ENCODE measurements at regions not wholly inside any gene's neighbourhood (a gene's known extent, or its start where the extent isn't known, plus 50 kb on each side); places are given as distances from the start of the nearest gene placed in this dataset.

DNA sequence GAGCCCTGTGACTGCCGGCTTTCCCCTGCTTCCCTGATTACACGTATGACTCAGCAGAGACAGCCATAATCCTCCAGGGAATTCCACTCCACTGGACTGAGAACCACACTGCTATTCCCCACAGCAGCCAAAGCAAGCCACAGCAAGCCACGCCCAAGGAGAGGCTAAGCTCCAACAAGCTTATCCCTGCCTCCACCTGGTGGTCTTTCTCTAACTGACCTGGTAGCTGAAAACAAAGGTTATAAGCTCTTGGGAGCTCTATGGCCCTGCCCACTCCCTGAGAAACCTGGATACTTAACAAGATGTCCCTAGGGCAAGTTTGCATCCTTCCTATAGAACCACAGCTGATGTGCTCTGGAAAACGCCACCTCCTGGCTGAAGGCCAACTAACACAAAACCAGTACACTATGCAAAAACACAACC is 613.7 kb upstream of the CDH18 start (continued):
- TF ChIP-seq, protein P1, sequence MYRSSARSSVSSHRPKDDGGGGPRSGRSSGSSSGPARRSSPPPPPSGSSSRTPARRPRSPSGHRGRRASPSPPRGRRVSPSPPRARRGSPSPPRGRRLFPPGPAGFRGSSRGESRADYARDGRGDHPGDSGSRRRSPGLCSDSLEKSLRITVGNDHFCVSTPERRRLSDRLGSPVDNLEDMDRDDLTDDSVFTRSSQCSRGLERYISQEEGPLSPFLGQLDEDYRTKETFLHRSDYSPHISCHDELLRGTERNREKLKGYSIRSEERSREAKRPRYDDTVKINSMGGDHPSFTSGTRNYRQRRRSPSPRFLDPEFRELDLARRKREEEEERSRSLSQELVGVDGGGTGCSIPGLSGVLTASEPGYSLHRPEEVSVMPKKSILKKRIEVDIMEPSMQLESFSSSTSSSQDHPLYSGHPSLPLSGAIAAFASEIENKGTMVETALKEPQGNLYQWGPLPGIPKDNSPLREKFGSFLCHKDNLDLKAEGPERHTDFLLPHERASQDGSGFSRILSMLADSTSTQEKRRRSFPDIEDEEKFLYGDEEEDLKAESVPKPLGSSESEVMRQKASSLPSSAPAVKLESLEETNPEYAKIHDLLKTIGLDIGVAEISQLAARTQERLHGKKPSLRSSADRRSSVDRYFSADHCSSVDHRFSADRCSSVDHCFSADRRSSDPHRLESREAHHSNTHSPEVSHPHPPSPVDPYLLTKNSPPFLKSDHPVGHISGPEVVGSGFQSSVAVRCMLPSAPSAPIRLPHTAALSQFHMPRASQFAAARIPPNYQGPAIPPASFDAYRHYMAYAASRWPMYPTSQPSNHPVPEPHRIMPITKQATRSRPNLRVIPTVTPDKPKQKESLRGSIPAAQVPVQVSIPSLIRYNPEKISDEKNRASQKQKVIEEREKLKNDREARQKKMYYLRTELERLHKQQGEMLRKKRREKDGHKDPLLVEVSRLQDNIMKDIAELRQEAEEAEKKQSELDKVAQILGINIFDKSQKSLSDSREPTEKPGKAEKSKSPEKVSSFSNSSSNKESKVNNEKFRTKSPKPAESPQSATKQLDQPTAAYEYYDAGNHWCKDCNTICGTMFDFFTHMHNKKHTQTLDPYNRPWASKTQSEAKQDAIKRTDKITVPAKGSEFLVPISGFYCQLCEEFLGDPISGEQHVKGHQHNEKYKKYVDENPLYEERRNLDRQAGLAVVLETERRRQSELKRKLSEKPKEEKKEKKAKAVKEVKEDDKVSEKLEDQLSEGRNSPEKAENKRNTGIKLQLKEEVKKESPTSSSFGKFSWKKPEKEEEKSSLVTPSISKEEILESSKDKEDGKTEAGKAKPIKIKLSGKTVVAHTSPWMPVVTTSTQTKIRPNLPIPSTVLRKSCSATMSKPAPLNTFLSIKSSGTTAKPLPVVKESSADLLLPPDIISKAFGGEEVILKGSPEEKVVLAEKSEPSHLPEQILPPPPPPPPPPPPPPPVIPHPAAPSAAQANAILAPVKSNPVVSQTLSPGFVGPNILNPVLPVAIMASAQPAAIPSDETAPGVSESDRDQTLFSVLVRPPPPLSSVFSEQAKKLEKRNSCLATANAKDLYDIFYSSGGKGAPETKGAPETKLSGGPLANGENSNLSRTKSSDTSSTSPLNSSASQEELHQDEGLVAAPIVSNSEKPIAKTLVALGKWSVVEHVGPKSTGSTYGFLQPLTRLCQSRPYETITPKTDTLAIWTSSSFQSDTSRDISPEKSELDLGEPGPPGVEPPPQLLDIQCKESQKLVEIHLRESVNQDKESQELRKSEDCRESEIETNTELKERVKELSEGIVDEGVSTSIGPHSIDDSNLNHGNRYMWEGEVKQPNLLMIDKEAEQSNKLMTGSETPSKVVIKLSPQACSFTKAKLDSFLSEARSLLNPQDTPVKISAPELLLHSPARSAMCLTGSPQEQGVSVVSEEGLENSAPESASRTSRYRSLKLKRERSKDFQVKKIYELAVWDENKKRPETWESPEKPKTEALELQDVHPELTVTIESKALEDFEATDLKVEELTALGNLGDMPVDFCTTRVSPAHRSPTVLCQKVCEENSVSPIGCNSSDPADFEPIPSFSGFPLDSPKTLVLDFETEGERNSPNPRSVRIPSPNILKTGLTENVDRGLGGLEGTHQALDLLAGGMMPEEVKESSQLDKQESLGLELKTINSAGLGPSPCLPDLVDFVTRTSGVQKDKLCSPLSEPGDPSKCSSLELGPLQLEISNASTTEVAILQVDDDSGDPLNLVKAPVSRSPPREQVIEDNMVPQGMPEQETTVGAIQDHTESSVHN (CRISPR knock-in tag; IDR thresholded peaks at IDR 0.05) = no peak
- TF ChIP-seq, protein P2, sequence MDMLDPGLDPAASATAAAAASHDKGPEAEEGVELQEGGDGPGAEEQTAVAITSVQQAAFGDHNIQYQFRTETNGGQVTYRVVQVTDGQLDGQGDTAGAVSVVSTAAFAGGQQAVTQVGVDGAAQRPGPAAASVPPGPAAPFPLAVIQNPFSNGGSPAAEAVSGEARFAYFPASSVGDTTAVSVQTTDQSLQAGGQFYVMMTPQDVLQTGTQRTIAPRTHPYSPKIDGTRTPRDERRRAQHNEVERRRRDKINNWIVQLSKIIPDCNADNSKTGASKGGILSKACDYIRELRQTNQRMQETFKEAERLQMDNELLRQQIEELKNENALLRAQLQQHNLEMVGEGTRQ (IDR thresholded peaks at IDR 0.05; ENCODE audit: low read depth, low read length) = no peak
- TF ChIP-seq, protein P2 (CRISPR knock-in tag; IDR thresholded peaks at IDR 0.05; ENCODE audit: borderline replicate concordance) = no peak
- TF ChIP-seq, protein P3, sequence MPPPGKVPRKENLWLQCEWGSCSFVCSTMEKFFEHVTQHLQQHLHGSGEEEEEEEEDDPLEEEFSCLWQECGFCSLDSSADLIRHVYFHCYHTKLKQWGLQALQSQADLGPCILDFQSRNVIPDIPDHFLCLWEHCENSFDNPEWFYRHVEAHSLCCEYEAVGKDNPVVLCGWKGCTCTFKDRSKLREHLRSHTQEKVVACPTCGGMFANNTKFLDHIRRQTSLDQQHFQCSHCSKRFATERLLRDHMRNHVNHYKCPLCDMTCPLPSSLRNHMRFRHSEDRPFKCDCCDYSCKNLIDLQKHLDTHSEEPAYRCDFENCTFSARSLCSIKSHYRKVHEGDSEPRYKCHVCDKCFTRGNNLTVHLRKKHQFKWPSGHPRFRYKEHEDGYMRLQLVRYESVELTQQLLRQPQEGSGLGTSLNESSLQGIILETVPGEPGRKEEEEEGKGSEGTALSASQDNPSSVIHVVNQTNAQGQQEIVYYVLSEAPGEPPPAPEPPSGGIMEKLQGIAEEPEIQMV (CRISPR knock-in tag; IDR thresholded peaks at IDR 0.05; ENCODE audit: low read depth) = no peak
- TF ChIP-seq, protein P4, sequence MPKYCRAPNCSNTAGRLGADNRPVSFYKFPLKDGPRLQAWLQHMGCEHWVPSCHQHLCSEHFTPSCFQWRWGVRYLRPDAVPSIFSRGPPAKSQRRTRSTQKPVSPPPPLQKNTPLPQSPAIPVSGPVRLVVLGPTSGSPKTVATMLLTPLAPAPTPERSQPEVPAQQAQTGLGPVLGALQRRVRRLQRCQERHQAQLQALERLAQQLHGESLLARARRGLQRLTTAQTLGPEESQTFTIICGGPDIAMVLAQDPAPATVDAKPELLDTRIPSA (CRISPR knock-in tag; IDR thresholded peaks at IDR 0.05; ENCODE audit: borderline replicate concordance) = no peak
- TF ChIP-seq RFX3 (CRISPR knock-in tag; IDR thresholded peaks at IDR 0.05) = no peak
- TF ChIP-seq, protein P5, sequence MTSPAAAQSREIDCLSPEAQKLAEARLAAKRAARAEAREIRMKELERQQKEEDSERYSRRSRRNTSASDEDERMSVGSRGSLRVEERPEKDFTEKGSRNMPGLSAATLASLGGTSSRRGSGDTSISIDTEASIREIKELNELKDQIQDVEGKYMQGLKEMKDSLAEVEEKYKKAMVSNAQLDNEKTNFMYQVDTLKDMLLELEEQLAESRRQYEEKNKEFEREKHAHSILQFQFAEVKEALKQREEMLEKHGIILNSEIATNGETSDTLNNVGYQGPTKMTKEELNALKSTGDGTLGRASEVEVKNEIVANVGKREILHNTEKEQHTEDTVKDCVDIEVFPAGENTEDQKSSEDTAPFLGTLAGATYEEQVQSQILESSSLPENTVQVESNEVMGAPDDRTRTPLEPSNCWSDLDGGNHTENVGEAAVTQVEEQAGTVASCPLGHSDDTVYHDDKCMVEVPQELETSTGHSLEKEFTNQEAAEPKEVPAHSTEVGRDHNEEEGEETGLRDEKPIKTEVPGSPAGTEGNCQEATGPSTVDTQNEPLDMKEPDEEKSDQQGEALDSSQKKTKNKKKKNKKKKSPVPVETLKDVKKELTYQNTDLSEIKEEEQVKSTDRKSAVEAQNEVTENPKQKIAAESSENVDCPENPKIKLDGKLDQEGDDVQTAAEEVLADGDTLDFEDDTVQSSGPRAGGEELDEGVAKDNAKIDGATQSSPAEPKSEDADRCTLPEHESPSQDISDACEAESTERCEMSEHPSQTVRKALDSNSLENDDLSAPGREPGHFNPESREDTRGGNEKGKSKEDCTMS (CRISPR knock-in tag; conservative IDR thresholded peaks at IDR 0.05) = no peak
- no peak for TF ChIP-seq PLRG1 (conservative IDR thresholded peaks at IDR 0.05)
